Activated naive CD8-positive, alpha-beta T cell treated with anti-CD3 and anti-CD28 coated beads, Interleukin-2, amount 50 U/mL, for 24 hours (primary cell): ENCODE measurements at regions not wholly inside any gene's neighbourhood (a gene's known extent, or its start where the extent isn't known, plus 50 kb on each side); places are given as distances from the start of the nearest gene placed in this dataset.

Source experiments
- ATAC-seq: fragments of 150-1000 bp; cut with Tn5 transposase; one replicate; pipeline ENCODE4 v1.10.0; 2021
- DNase-seq: peaks from one replicate; pipeline ENCODE4 v3.0.0; 2021
- H3K27ac Mint-ChIP-seq: one replicate; pipeline ENCODE4 v1.8.0; 2021; ENCODE audit warnings: mild to moderate bottlenecking, mixed read lengths
- H3K27me3 Mint-ChIP-seq: one replicate; pipeline ENCODE4 v1.8.0; 2021; ENCODE audit warnings: mixed read lengths
- H3K36me3 Mint-ChIP-seq: one replicate; pipeline ENCODE4 v1.8.0; 2021; ENCODE audit warnings: low read depth, mixed read lengths
- H3K4me1 Mint-ChIP-seq: one replicate; pipeline ENCODE4 v1.8.0; 2021; ENCODE audit warnings: mixed read lengths
- H3K4me3 Mint-ChIP-seq: one replicate; pipeline ENCODE4 v1.8.0; 2021; ENCODE audit warnings: mild to moderate bottlenecking, moderate library complexity, mixed read lengths
- H3K9me3 Mint-ChIP-seq: one replicate; pipeline ENCODE4 v1.8.0; 2021; ENCODE audit warnings: mixed read lengths

GRCh38 chr1:234676103-234676594, 66.2 kb upstream of the IRF2BP2 start:
- Mint-ChIP-seq H3K4me3 (peak overlapping the region; percentile 71), H3K27me3 (no peaks in the 10 kb centered on the region), H3K27ac (peak overlapping the region; percentile 28), H3K36me3 (no peaks in the 10 kb centered on the region), H3K4me1 (peaks cover 15% of the 10 kb centered on the region), H3K9me3 (no peaks in the 10 kb centered on the region)
- ATAC-seq (peak; percentile 80), DNase-seq (peak; percentile 63)

GRCh38 chr1:234675572-234675971, 65.6 kb upstream of the IRF2BP2 start:
- Mint-ChIP-seq H3K4me3 (no peak overlapping the region), H3K27me3 (no peaks in the 10 kb centered on the region), H3K36me3 (no peaks in the 10 kb centered on the region), H3K9me3 (no peaks in the 10 kb centered on the region), H3K4me1 (peaks cover 15% of the 10 kb centered on the region), H3K27ac (no peak overlapping the region)
- ATAC-seq (no peak), DNase-seq (no peak)

GRCh38 chr1:234675006-234675405, 65.0 kb upstream of the IRF2BP2 start:
- Mint-ChIP-seq H3K36me3 (no peaks in the 10 kb centered on the region), H3K4me1 (peaks cover 15% of the 10 kb centered on the region), H3K27me3 (no peaks in the 10 kb centered on the region), H3K4me3 (no peak overlapping the region), H3K9me3 (no peaks in the 10 kb centered on the region), H3K27ac (no peak overlapping the region)
- ATAC-seq (no peak), DNase-seq (no peak)

- Mint-ChIP-seq H3K36me3 (no peaks in the 10 kb centered on the region), H3K27me3 (no peaks in the 10 kb centered on the region), H3K4me3 (no peak overlapping the region), H3K4me1 (peaks cover 15% of the 10 kb centered on the region), H3K27ac (no peak overlapping the region), H3K9me3 (no peaks in the 10 kb centered on the region)
- no peak for DNase-seq
- no peak for ATAC-seq
These were observed 64.3 kb upstream of the IRF2BP2 start for GRCh38 chr1:234674218-234674815.

GRCh38 chr1:234672349-234673135, 62.6 kb upstream of the IRF2BP2 start:
- H3K9me3 Mint-ChIP-seq, result no peaks in the 10 kb centered on the region

GRCh38 chr1:234670967-234671626, 61.1 kb upstream of the IRF2BP2 start:
- H3K4me1 Mint-ChIP-seq, result peaks cover 17% of the 10 kb centered on the region
- H3K27ac Mint-ChIP-seq, result no peak overlapping the region
- no peaks in the 10 kb centered on the region for H3K27me3 Mint-ChIP-seq
- ATAC-seq (no peak), DNase-seq (no peak)
- H3K36me3 Mint-ChIP-seq, result no peaks in the 10 kb centered on the region
- no peak overlapping the region for H3K4me3 Mint-ChIP-seq
- no peaks in the 10 kb centered on the region for H3K9me3 Mint-ChIP-seq

More at GRCh38 chr1:234672349-234673135, 62.6 kb upstream of the IRF2BP2 start:
- Mint-ChIP-seq H3K4me3 (no peak overlapping the region), H3K36me3 (no peaks in the 10 kb centered on the region), H3K4me1 (peaks cover 20% of the 10 kb centered on the region), H3K27me3 (no peaks in the 10 kb centered on the region), H3K27ac (no peak overlapping the region)
- no peak for DNase-seq
- no peak for ATAC-seq

- H3K4me3 Mint-ChIP-seq, result no peak overlapping the region
- no peaks in the 10 kb centered on the region for H3K9me3 Mint-ChIP-seq
- no peak for ATAC-seq
- H3K4me1 Mint-ChIP-seq, result peaks cover 12% of the 10 kb centered on the region
- H3K36me3 Mint-ChIP-seq, result no peaks in the 10 kb centered on the region
- no peak overlapping the region for H3K27ac Mint-ChIP-seq
- no peak for DNase-seq
- no peaks in the 10 kb centered on the region for H3K27me3 Mint-ChIP-seq
These were observed 59.5 kb upstream of the IRF2BP2 start for GRCh38 chr1:234669499-234669898.

- H3K27ac Mint-ChIP-seq, result no peak overlapping the region
- no peaks in the 10 kb centered on the region for H3K9me3 Mint-ChIP-seq
- H3K4me3 Mint-ChIP-seq, result no peak overlapping the region
- no peak for DNase-seq
- no peaks in the 10 kb centered on the region for H3K36me3 Mint-ChIP-seq
- ATAC-seq, result no peak
- peaks cover 12% of the 10 kb centered on the region for H3K4me1 Mint-ChIP-seq
- no peaks in the 10 kb centered on the region for H3K27me3 Mint-ChIP-seq
These were observed 58.6 kb upstream of the IRF2BP2 start for GRCh38 chr1:234668577-234668955.

- H3K9me3 Mint-ChIP-seq, result no peaks in the 10 kb centered on the region
- H3K36me3 Mint-ChIP-seq, result no peaks in the 10 kb centered on the region
- DNase-seq, result no peak
- H3K4me1 Mint-ChIP-seq, result peaks cover 12% of the 10 kb centered on the region
- ATAC-seq, result peak; percentile 75
- no peak overlapping the region for H3K4me3 Mint-ChIP-seq
- H3K27me3 Mint-ChIP-seq, result no peaks in the 10 kb centered on the region
- no peak overlapping the region for H3K27ac Mint-ChIP-seq
These were observed 57.9 kb upstream of the IRF2BP2 start for GRCh38 chr1:234667600-234668576.

GRCh38 chr1:234666761-234667160, 56.8 kb upstream of the IRF2BP2 start:
- ATAC-seq, result no peak
- no peak overlapping the region for H3K27ac Mint-ChIP-seq

GRCh38 chr1:234665975-234666605, 56.1 kb upstream of the IRF2BP2 start:
- no peak overlapping the region for H3K4me3 Mint-ChIP-seq
- ATAC-seq (no peak), DNase-seq (no peak)
- no peaks in the 10 kb centered on the region for H3K9me3 Mint-ChIP-seq
- H3K4me1 Mint-ChIP-seq, result peaks cover 11% of the 10 kb centered on the region
- no peaks in the 10 kb centered on the region for H3K27me3 Mint-ChIP-seq
- no peaks in the 10 kb centered on the region for H3K36me3 Mint-ChIP-seq
- no peak overlapping the region for H3K27ac Mint-ChIP-seq

More at GRCh38 chr1:234666761-234667160, 56.8 kb upstream of the IRF2BP2 start:
- Mint-ChIP-seq H3K36me3 (no peaks in the 10 kb centered on the region), H3K4me1 (peaks cover 12% of the 10 kb centered on the region), H3K9me3 (no peaks in the 10 kb centered on the region), H3K4me3 (no peak overlapping the region), H3K27me3 (no peaks in the 10 kb centered on the region)
- no peak for DNase-seq

GRCh38 chr1:234662148-234662547, 52.2 kb upstream of the IRF2BP2 start:
- Mint-ChIP-seq H3K9me3 (no peaks in the 10 kb centered on the region), H3K36me3 (no peaks in the 10 kb centered on the region)

GRCh38 chr1:234661317-234661928, 51.4 kb upstream of the IRF2BP2 start:
- H3K4me3 Mint-ChIP-seq, result no peak overlapping the region
- no peaks in the 10 kb centered on the region for H3K27me3 Mint-ChIP-seq
- no peak for DNase-seq
- ATAC-seq, result no peak
- peak overlapping the region; percentile 53 for H3K27ac Mint-ChIP-seq
- peaks cover 19% of the 10 kb centered on the region for H3K4me1 Mint-ChIP-seq
- no peaks in the 10 kb centered on the region for H3K9me3 Mint-ChIP-seq
- no peaks in the 10 kb centered on the region for H3K36me3 Mint-ChIP-seq

More at GRCh38 chr1:234662148-234662547, 52.2 kb upstream of the IRF2BP2 start:
- ATAC-seq, result no peak
- peak overlapping the region; percentile 49 for H3K27ac Mint-ChIP-seq
- peaks cover 11% of the 10 kb centered on the region for H3K4me1 Mint-ChIP-seq
- H3K4me3 Mint-ChIP-seq, result no peak overlapping the region
- no peaks in the 10 kb centered on the region for H3K27me3 Mint-ChIP-seq
- DNase-seq, result no peak
